ENCODE measurements at regions not wholly inside any gene's neighbourhood (a gene's known extent, or its start where the extent isn't known, plus 50 kb on each side); places are given as distances from the start of the nearest gene placed in this dataset.

DNA sequence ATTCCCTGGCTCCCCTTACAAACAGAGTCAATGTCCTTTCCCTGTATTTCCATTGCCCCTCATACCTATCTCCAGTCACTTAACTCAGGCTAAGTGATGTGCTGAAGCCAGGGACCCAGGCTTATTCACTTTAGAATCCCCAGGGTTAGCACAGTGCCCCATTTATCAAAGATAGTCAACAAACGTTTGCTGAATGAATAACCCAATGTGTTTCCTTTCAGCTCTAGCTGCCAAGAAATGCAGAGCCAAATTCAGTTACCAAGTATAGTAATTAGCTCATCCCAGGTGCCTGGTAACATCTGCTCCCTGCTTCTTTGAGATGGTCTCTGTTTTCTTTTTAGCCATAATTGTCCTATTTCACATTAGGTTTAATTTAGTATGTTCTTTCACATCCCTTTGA lies 189.5 kb downstream of the PHLDA1 start:
- DNase-seq (ENCODE audit: low read depth): no peak

DNA sequence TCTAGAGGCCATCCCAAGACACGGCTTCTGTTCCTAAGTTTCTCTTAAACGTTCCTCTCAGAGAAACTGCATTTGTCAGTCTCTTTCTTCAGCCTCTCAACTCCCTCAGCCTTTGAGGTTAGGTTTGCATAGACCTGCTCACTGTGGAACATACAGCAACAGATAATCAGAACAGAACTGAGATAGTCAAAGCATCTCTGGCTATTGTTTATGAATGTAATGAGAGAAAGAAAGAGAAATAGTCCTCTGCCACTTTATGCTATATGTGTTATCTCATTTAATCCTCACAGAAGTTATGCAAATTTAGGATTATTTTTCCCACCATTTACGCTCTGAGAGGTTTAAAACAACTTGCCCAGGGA lies 190.6 kb downstream of the PHLDA1 start:
- no peak for DNase-seq (ENCODE audit: low read depth)

DNA sequence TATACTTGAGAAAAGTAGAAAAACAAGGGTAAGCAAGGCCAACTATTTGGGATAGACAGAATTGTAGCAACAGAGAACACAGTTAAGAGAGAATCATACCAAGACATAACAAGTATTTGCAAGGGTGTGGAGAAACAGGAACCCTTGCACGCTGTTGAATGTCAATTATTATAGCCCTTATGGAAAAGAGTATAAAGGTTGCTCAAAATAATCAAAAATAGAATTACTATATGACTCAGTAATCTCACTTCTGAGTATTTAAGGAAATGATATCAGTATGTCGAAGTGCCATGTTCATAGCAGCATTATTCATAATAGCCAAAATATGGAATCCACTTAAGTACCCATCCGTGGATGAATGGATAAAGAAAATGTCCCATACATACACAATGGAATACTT lies 193.3 kb downstream of the PHLDA1 start:
- DNase-seq (ENCODE audit: low read depth): no peak

DNA sequence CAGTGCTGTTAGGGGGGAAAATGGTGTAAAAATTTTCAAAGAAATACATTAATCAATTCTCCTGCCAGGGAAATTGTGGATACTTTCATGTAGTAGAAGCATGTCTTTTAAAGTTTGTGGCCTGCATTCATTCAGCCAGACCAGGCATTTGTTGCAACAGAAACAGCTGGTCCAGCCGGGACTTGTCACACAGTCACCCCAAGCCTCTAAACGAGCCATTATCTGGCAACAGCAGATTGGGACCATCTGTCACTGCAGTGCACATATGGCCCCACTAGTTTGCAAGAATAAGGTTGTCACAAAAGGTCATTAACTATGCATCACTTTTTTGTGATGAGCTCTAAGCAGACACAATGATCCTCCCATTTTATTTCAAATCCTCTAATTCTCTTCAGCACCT lies 193.9 kb downstream of the PHLDA1 start:
- no peak for DNase-seq (ENCODE audit: low read depth)

DNA sequence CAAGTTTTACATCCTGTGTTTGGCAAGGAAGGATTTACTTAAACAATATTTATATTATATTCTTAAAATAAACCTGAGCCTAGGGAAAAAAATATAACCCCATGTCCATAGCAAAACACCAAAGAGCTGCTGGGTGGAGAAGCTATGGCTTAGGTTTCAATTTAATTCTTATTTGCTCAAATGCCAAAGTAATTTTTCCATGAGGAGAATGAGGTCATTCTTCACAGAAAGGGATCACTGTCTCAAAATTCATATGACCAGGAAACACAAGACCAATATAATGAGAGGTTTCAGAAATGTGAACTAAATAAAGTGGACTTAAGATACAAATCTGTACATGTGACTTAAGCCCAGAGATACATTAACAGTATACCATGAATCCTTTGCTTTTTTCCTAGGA lies 195.0 kb downstream of the PHLDA1 start:
- no peak for DNase-seq (ENCODE audit: low read depth)

DNA sequence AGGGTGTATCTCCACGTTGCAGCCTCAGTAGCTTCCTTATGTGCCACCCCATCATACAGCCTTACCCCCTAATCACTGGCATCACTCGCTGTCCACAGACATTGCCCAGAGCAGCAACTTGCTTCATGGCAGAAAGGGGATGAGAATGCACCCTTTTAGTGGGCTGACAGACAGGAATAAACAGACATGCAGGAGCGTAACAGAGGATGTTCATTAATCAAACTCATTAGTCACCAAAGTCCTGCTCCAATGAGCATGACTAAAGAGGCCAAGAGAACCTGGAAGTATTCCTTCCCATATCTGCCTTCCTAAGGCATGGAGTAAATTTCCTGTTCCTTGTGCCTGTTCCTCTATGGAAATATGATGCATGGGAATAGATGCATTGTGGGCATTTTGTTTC lies 197.0 kb downstream of the PHLDA1 start:
- DNase-seq (ENCODE audit: low read depth): no peak

DNA sequence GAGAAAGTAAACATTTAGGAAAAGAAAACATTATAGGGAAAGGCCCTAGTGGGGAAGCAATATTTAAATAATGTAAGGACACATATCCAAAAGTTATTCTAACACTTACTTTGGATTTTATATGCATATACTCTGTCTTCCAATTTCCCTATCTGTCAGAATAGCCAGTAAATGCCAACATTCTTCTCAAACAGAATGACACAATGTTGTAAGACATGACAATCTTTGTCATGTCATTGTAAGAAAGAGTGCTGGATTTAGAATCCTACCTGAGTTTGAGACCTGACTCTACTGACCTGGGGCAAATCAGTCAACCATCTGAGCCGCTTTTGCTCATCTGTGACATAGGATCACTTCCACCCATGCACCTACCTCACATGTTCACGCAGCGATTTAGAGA lies 198.3 kb downstream of the PHLDA1 start:
- DNase-seq (ENCODE audit: low read depth): no peak

DNA sequence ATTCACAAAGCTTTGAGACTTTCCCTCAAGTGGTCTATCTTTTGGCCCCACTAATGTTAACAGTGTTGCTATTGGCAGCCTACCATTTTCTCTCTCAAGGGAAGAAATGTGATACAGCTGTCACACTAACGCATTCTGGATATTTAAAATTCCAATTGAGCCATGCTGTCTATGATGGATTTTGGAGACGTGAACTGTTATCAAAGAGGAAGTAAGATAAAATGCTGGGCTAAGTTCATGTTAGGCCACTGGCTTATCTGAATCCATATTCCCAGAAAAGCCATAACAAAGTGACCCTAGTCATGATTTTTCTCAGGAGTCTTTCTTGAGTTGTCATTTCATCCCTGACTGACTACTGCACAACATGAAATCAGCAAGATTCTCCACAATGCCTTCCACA lies 200.2 kb downstream of the PHLDA1 start:
- no peak for DNase-seq (ENCODE audit: low read depth)

DNA sequence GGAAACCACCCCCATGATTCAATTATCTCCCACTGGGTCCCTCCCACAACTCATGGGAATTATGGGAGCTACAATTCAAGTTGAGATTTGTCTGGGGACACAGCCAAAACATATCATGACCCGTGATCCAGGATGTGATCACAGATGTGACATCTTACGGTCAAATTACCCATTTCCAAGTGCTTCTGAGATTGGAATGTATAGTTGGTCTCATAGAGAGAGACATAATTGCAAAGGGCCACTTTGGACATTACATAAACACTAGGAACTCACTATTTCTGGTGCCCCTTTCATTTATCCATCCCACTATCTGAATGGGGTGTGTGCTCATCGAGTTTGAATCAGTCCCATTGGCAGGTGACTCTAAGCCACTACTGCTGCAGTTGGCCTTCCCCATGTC lies 204.5 kb downstream of the PHLDA1 start:
- DNase-seq (ENCODE audit: low read depth): no peak

DNA sequence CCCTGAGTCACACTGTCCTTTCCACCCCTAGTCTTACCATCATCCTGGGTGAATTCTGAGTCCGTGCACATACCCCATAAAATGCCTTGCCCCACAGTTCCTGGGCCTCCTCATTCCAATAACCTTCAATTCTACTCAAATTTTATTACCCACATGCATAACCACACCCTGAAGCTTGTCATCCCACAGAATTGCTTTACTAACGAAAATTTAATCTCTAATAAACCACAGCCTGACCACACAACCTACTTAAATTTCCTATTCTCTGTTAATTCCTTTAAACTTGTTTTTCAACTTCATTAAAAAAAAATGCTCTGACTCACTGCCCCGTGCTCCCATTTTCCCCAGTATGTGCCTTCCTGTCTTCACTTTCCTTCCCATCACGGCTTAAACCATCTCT lies 205.9 kb downstream of the PHLDA1 start:
- peak; percentile 99 for DNase-seq (ENCODE audit: low read depth)

DNA sequence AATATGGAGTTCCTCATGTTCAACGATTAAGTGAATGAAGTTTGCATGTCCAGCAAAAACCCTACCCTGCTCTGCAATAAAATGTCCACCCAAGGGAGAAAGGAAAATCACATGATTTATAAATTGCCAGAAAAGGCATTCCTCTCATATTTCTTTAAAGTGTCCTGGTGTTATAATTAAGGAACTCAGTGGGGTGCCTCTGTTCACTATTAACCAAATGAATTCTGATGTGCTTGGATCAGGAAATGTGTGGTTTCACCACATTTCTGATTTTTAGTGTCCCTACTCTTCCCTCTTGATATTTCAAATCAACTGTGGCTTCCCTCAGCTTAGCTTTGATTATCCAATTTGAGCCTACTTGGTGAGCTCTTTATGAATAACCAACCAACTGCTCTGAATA lies 208.1 kb downstream of the PHLDA1 start:
- no peak for DNase-seq (ENCODE audit: low read depth)

DNA sequence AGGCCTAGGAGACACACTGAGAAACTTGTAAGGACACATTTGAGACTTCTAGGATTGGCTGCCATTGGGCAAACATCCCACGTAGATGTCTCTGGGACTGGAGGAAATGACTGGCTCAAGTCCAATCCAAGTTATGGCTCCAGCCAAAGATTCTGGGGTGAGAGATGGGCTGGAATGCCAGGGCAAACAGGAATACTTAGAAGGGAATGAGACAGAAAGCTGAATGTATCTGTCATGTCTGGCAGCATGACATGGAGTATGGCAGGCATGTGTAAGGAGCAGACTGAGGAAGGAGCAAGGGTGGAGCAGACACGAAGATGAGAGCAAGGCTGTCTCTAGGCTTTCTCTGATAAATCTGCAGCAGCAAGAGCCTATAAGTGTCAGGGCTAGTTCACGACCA lies 209.2 kb downstream of the PHLDA1 start:
- no peak for DNase-seq (ENCODE audit: low read depth)

DNA sequence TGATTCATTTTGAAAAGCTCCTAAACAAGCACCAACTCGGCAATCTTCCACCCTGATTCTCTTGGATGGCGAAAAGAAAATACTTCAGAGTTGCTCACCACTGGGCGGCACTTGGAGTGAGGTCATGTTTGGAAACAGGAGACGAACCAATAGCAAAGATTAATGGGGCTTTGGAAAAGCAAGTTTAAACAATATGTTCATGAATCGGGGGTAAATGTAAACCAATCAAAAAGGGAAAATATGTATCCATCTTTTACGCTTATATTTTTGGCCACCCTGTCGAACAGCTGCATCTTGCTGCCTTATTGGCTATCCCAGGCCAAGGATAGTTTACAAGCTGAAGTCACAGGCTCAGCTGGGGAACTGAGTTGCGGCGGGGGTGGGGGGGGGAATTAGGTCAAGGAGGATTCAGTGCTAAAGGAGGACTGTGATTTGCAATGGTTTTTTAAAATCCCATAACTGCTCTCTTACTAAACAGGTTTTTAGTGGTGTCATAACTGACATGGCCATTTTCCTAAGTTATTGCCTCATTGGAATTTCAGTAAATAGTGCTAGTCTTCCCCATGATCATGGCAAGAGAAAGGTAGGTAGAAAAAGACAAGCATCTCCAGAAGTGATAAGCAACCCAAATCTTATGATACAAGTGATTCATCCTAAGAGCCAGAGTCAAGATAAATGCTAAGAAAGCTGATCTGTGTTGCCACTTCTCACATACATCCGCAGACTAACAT lies 210.6 kb downstream of the PHLDA1 start:
- no peak for DNase-seq (ENCODE audit: low read depth)

DNA sequence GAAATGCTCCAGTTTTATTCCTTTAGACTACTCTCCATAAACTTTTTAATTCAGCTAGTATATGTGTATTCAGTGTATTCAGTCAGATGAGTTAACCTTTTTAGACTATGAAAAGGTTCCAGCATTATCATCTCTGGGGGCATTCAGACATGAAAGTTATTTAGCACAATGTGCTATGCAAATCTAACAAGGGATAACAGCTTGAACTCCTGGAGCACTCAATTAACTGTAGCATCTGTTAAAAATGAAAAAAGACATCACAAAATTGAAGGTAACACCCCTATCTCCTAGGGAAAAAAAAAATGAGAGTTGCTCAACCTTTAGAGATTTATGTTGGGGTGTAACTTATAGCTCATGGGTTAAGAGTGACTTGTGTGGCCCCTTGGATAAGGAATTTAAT lies 211.5 kb downstream of the PHLDA1 start:
- DNase-seq (ENCODE audit: low read depth): no peak

DNA sequence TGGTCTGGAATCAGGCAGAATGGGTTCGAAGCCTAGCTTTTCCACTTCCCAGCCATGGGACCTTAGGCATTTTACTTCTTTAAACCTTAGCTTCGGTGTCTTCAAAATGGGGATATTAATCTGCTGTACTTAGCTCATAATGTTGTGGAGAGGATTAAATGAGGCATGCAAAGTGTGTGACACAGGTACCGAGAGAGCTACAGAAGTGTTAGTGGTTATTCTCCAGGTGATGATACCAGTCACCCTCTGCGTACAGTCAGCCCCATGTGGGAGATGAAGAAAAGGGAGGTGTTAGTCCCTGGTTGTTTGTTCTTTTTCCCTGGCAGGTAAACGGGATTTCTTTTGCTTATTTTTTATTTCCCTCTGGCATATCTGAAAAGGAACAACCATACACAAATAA lies 212.1 kb downstream of the PHLDA1 start:
- no peak for DNase-seq (ENCODE audit: low read depth)

DNA sequence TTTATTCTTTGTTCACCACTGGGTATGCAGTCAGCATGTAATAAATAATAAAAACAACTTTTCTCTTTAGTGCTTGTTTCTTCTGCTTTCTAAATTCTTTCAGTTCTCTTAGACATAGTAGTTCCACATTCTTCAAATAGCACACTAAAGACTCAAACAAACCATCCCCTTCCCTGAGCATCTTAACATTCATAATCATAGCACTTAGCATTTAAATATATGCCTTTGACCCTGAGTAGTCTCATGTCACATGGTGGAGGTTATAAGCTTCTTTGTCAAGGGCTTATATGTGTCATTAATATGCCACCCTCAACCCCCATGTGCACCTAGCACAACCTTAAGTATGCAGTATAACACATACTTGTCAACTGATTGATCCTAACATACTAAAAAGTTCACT lies 212.7 kb downstream of the PHLDA1 start:
- no peak for DNase-seq (ENCODE audit: low read depth)

DNA sequence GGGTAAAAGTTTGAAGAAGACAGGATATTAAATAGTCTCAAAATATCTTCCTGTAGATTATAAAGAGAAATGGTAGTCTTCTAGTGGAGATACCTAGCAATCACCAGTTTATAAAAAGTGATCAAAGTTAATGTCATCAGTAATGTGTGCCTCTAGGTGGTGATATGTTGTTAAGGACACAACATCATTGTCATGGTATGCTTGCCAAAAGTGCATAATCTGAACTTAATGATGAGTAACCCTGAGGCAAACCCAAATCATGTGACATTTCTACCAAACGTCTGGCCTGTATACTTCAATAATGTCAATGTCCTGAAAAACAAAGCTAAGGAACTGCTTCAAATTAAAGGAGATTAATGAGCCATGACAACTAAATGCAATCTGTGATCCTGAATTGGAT lies 214.7 kb downstream of the PHLDA1 start:
- peak; percentile 87 for DNase-seq (ENCODE audit: low read depth)

DNA sequence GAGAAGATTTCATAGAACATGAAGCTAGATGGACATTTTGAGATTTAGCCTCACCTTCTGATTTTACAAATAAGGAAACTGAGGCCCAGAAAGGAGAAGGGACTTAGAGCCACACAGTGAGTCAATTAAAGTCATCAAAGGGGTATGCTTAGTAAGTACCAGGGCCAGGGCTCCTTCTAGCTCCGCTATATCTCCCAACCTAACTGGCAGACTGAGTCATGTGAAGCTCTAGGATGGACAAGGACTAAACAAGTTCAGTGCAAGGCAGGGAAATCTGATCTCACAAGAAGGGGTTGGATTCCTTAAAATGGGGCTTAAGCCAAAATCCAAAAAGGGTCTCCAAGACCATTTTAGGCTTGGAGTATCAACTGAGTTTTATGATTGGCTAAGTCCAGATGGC lies 215.8 kb downstream of the PHLDA1 start:
- DNase-seq (ENCODE audit: low read depth): no peak

DNA sequence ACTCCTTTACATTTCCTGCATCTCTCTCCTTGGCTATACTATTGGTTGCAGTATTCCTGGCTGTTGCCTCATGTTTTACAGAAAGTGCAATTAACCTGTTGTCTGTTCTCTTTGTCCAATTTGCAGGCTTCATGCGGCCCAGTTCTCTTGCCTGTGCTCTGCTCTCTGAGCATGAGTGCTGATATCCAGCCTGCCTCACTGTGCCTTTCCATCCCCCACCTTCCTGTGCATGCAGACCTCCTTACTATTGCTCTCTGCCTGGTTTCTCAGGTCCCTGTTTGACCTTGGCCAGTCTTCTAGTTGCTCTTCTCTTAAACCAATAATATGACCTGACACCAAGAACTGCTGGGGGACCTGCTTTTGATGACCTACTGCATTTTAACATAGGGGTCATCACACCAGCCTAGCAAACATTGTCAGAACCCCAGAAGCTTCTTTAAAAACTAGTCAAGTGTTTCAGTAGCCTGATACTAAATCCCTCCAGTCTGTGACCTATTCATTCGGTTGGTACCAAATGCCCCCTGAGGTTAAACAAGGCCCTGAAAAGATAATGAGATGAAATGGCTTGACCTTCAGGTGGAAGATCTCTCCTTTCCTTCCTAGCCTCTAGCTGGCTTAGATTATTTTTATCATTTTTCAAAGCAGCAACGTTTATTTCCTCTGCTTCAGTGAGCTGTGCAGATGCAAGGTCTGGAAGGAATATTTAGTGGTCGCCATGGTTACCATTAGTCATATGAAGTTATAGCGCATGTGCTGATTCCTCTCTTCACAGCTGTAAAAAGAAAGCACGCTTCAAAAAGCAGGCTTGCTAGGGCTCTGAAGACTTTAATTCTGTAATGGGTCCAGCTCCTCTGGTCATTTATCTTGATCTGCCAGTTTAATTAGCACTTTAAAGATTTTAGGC lies 216.5 kb downstream of the PHLDA1 start:
- peak; percentile 87 for DNase-seq (ENCODE audit: low read depth)

DNA sequence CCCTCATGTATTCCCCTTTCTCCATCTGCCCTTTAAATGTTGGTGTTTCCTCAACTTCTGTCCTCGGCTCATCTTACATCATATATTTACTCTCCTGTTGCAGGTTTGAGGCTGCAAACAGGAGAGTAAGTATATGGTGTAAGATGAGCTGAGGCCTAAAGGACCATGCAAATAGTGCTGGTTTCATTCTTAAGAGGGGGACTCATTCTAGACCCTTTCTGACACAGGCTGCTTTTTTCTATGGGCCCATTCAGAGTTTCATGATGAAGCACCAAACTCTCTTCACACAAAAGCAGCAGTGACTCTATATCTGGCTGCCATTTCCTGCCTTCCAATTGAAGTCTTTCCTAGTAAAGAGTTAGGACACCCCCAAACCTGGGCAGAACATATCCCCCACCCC lies 218.5 kb downstream of the PHLDA1 start:
- no peak for DNase-seq (ENCODE audit: low read depth)

DNA sequence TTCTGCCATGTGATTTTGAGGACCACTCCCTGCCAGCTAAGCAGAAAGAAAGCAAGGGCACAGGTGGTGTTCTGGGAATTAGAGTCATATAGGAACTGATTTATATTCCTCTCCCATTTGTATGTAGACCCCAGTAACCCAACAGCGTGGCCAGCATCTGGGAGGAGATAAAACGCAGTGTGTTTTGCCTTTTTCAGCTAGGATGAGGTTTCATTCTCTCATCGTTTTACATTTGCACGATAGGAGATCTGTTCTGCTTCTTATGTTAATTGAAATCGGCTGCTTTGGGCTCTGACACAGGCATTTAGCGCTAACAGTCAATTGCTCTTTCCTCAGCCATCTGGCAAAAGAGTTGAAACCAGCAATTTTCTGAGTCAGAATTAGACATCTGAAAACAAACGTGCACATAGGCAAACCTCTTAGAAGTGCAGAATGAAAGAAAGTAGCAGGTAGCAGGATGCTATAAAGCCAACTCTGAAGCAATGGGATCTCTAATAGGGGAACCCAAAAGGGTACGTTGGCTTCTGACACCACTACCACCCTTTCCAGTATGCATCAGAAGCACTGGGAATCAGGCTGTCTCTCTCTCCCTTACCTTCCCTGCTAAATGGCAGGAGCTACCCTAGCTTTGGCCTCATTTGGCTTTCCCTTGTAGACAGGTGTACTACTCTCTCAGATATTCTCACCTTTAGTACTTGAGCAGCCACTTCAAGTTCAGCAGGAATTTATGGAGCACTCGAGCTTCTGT lies 219.1 kb downstream of the PHLDA1 start:
- DNase-seq (ENCODE audit: low read depth): no peak

DNA sequence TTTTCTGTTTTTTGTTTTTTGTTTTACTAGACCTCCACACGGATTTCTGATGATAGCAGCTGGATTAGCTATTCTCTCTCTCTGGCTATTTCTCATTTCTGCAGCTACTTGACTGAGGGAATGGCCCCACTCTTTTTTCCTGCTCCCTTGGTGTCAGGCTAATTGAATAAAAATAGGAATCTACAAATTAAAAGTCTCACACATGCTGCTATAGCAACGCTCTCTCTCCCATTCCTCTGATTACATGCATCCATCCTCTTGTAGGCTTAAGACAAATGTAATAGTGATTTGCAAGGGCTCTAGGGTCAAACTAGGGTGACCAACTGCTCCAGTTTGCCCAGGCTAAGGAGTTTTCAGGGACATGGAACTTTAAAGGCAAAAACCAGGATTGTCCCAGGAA lies 221.8 kb downstream of the PHLDA1 start:
- no peak for DNase-seq (ENCODE audit: low read depth)

Measured in HT1080 (cell line).